NCI-H187 treated with DMSO at 0.1 percent for 48 hours (cell line): ENCODE measurements at regions not wholly inside any gene's neighbourhood (a gene's known extent, or its start where the extent isn't known, plus 50 kb on each side); places are given as distances from the start of the nearest gene placed in this dataset.

Experiments used
- DNase-seq: peaks from one replicate; lab custom pipeline; 2025; lab: John Stamatoyannopoulos, UW

DNA sequence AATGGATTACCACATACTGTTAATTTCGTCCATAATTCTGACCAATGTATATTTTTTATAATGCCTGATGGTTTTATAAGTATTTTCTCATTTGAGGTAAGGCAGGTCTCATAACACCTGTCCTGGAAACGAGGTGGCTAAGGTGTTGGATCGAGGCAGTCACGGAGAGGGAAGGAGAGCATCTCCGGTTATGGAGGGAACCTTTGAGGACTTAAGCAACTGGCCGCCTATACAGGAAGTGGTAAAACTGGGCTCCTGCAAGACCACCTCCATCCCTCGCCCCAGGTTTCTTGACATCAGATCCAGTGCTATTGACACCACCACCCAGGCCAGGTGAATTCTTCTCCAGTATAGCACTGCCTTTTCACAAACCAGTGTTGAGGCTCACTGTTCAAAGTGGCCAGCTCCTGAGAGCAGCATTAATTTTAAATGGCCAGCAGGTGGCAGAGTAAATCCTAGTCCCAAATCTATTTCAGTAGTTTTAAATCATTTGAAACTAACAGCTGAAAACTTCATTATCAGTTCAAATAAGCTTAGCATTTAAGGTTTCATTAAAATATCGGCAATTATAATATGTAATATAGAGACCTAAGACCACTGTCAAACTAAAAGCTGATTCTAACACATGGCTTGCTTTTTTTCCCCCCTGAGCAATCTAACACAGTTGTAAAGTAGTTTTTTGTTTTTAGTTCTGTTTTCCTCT lies 100.8 kb downstream of the PPM1A start:
- DNase-seq: peak; percentile 24

DNA sequence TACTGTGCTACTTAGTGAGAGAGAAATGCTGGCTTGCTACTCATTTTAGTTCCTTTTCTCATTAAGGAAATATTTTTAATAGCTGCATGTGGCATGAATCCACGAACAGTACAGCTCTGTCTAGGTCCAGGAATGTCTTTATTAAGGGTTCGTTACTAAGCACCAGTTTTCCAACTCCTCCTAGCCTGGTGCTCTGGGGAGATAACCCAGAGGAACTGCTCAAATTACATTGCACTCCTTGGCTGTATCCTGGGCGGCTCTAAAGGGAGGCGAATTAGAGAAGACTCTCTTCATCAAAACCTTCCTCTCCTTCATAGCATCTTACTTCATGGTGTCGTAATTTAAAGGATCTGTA lies 101.3 kb downstream of the PPM1A start:
- DNase-seq: no peak

GRCh38 chr14:60353420-60353819 lies 104.4 kb downstream of the PPM1A start:
- DNase-seq: no peak

DNA sequence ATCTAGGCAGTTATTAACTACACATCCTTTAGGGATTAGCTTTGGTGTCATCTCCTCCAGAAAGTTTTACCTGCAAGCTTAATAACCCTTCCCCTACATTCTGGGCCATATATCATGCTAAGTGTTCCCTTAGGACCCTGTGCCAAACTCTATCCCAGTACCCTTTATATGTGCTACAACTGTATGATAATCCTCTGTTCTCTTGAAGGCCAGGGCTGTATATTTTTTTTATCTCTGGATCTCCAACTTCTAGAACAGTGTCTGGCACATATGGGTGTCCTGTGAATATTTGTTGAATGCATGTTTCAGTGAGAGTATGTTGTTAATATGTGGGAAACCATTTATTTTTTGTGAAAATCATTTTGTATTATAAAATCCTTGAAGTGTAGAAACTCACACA lies 106.7 kb downstream of the PPM1A start:
- no peak for DNase-seq

DNA sequence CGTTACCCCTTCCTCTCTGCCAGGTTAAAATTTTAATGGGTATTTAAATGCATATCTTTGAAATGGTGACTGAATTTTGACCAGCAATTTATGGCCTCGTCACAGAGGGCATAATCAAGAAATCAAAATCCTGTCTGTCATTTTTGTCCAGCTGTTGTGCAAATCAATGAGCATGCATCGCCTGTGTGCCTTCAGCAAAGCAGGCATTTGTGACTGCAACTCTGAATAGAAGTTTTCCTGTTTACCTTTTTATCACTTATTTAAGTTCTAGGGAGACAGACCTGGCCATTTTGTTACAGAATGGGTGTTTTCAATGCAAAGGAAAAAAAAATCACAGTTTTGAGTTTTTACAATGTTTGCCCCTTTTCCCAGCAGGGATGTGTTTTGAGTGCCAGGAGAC lies 107.4 kb downstream of the PPM1A start:
- DNase-seq: no peak

DNA sequence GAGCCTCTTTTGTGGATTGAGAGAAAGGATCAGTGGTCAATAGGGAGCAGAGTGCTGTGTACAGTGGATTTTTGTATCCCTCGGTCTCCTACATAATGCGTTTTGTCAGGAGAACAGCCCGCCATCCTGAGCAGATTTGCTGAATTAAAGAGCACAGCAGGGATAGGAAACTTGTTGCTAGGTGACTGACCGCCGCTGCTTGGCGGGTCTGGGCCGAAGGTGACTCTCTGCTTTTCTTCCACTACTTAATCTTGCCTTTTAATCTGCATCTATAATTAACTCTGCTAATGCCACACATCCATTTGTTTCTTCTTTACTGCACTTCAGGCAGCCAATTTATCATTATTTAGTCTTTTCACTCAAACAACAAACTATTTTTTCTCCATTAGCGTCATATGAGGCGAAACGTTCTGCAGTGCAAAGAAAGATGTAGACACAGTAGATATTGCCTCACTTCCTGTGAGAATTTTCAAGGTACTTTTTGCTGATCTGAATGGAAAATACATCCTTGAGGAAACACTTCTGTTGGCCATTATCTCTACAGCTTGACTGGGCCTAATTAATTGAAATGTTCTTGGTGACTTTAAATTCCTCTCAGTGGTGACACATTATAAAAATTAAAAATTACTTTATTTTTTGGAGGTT lies 108.0 kb downstream of the PPM1A start:
- DNase-seq: peak; percentile 39

DNA sequence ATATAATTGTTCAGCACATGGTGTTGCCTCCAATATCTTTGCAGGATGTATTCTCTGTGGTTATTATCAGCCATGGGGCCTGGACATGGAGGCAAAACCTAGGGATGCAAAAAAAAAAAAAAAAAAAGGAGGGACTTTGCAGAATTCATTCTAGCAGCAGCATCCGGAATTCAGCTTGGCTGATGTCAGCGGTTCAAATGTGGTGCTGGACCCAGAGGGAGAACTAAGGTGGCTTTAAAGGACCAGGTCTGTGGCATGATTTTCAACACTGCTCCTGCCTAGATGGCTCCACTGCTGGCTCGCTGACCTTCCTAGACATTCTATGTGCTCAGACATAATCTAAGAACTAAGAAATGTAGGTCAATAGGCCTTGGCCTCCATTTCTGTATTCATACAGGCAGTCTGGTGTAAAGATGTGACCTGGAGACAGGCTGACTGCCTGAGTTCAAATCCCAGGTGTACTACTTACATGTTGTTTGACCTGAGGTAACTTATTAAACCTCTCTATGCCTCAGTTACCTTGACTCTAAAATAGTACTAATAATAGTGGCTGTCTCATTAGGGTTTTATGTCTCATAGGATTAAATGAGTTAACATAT lies 108.6 kb downstream of the PPM1A start:
- no peak for DNase-seq

DNA sequence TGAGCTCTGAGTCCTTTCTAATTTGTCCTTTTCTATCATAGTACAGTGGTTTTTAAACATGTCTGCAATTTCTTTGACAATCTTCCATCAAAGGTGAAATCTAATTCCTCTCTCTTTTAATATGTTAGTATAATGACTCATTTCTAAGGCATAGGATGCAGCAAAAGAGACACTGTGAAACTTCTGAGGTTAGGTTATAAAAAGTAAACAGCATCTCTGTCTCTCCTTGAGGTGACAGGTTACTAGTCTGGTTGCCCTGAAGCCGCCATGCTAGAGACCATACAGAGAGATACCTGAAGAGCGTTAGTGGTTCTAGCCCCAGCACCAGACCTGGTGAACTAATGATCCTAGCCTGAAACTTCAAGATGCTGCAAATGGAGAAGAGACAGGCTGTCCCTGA lies 114.3 kb downstream of the PPM1A start:
- no peak for DNase-seq

DNA sequence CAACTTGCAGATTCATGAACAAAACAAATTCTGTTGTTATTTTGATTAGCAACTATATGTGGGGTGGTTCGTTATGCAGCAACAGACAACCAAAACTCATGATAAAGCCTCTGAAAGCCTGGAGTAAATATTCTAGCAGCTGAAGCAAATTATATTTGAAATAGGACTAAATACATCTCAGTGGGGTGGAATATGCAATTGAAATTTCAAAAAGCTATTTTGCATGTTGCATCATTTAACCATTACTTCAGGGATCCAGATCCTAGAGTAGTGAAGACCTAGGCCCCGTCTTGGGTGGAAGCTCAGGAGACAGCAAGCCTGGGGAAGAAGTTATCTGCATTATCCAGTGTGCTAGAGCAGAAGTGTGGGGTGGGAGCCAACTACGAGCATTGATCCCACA lies 114.7 kb downstream of the PPM1A start:
- no peak for DNase-seq

DNA sequence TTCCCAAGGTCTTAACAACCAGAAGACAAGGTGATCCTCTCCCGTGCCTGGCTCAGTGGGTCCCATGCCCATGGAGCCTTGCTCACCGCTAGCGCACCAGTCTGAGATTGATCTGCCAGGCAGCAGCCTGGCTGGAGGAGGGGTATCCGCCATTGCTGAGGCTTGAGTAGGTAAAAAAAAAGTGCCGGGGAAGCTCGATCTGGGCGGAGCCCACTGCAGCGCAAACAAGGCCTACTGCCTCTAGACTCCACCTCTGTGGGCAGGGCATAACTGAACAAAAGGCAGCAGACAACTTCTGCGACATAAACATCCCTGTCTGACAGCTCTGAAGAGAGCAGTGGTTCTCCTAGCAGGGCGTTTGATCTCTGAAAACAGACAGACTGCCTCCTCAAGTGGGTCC lies 104.0 kb downstream of the C14orf39 start:
- no peak for DNase-seq
